Suprapubic skin (tissue), 4 donors: ENCODE measurements at regions not wholly inside any gene's neighbourhood (a gene's known extent, or its start where the extent isn't known, plus 50 kb on each side); places are given as distances from the start of the nearest gene placed in this dataset.

ENCODE experiments used
- DNase-seq, 2 donors: peaks; one replicate each; pipeline ENCODE4 v3.0.0-alpha.2; 2019; ENCODE audit warnings: low spot score in 2 of 2
- H3K27ac ChIP-seq: fragments of 200-600 bp; sonication (generic); one replicate; pipeline ENCODE4 v1.5.1; 2019
- H3K27me3 ChIP-seq: fragments of 200-600 bp; sonication (generic); one replicate; pipeline ENCODE4 v1.5.1; 2019
- H3K36me3 ChIP-seq: fragments of 200-600 bp; sonication (generic); one replicate; pipeline ENCODE4 v1.5.1; 2019
- H3K4me1 ChIP-seq: fragments of 200-600 bp; sonication (generic); one replicate; pipeline ENCODE4 v1.5.1; 2019
- H3K4me3 ChIP-seq: fragments of 200-600 bp; sonication (generic); one replicate; pipeline ENCODE4 v1.5.1; 2019; ENCODE audit warnings: mild to moderate bottlenecking
- H3K9me3 ChIP-seq: fragments of 200-600 bp; sonication (generic); one replicate; pipeline ENCODE4 v1.5.1; 2019
- CTCF ChIP-seq, 2 donors: fragments of 200-600 bp in 1 of 2; fragments of 450-650 bp in 1 of 2; sonication (generic) in 1 of 2; IDR thresholded peaks; one replicate each; pipeline ENCODE4 v1.5.1; 2016 to 2019; ENCODE audit warnings: antibody characterized with exemption in 2 of 2, mild to moderate bottlenecking in 1 of 2, moderate library complexity in 1 of 2
- EP300 ChIP-seq: sonication (generic); formaldehyde crosslinking; IDR thresholded peaks from one replicate; pipeline ENCODE4 v1.6.1; 2017; ENCODE audit warnings: antibody characterized with exemption
- POLR2A ChIP-seq, 2 donors: fragments of 450-650 bp; IDR thresholded peaks; one replicate each; pipeline ENCODE4 v1.6.1; 2017; ENCODE audit warnings: antibody characterized with exemption in 2 of 2, mild to moderate bottlenecking in 2 of 2, moderate library complexity in 2 of 2
- POLR2AphosphoS5 ChIP-seq, 3 donors: sonication (generic); formaldehyde crosslinking; IDR thresholded peaks; one replicate each; pipeline ENCODE4 v1.6.1; 2017; ENCODE audit warnings: antibody characterized with exemption in 3 of 3
- whole genome bisulfite sequencing: methylation state at CpG from one replicate; pipeline ENCODE4 v1.1.5; 2018; 5-methylcytosine and 5-hydroxymethylcytosine counted together

- Histone ChIP-seq H3K27ac (no peak overlapping the region), H3K9me3 (no peaks in the 10 kb centered on the region), H3K4me3 (no peak overlapping the region), H3K36me3 (no peaks in the 10 kb centered on the region), H3K4me1 (no peaks in the 10 kb centered on the region), H3K27me3 (peaks cover 7% of the 10 kb centered on the region)
- peak in 1 of 2 donors; percentile 72 for DNase-seq
- 39% methylated on average over 13 of the region's 14 CpGs for WGBS
- no peak for TF ChIP-seq POLR2A (IDR thresholded peaks at IDR 0.05)
- TF ChIP-seq EP300 = no peak
- TF ChIP-seq POLR2AphosphoS5 (IDR thresholded peaks at IDR 0.05) = no peak
- peak; percentile 58 to 69 for TF ChIP-seq CTCF (IDR thresholded peaks at IDR 0.05)
These were observed 493.4 kb downstream of the TNS3 start for GRCh38 chr7:47088329-47089067.

- Histone ChIP-seq H3K36me3 (no peaks in the 10 kb centered on the region), H3K27me3 (peaks cover 7% of the 10 kb centered on the region), H3K9me3 (no peaks in the 10 kb centered on the region), H3K27ac (no peak overlapping the region), H3K4me3 (no peak overlapping the region), H3K4me1 (no peaks in the 10 kb centered on the region)
- WGBS = 67% methylated on average over 2 of the region's 2 CpGs
- no peak for DNase-seq
- TF ChIP-seq CTCF (IDR thresholded peaks at IDR 0.05) (no peak), POLR2A (IDR thresholded peaks at IDR 0.05) (no peak), EP300 (no peak), POLR2AphosphoS5 (IDR thresholded peaks at IDR 0.05) (no peak)
These were observed 494.0 kb downstream of the TNS3 start for GRCh38 chr7:47087866-47088265.

GRCh38 chr7:47085491-47086275, 496.2 kb downstream of the TNS3 start:
- H3K9me3 ChIP-seq = no peaks in the 10 kb centered on the region
- no peaks in the 10 kb centered on the region for H3K4me1 ChIP-seq
- no peaks in the 10 kb centered on the region for H3K36me3 ChIP-seq
- TF ChIP-seq POLR2AphosphoS5 (IDR thresholded peaks at IDR 0.05) (no peak), EP300 (no peak), CTCF (IDR thresholded peaks at IDR 0.05) (no peak), POLR2A (IDR thresholded peaks at IDR 0.05) (no peak)
- peaks cover 7% of the 10 kb centered on the region for H3K27me3 ChIP-seq
- no peak overlapping the region for H3K27ac ChIP-seq
- no peak overlapping the region for H3K4me3 ChIP-seq
- no peak for DNase-seq
- 100% methylated on average over 1 of the region's 1 CpG for WGBS

GRCh38 chr7:47083476-47084250, 498.2 kb downstream of the TNS3 start:
- 93% methylated on average over 7 of the region's 7 CpGs for WGBS
- Histone ChIP-seq H3K27me3 (no peaks in the 10 kb centered on the region), H3K9me3 (no peaks in the 10 kb centered on the region), H3K27ac (no peak overlapping the region), H3K36me3 (no peaks in the 10 kb centered on the region), H3K4me3 (no peak overlapping the region), H3K4me1 (no peaks in the 10 kb centered on the region)
- TF ChIP-seq POLR2A (IDR thresholded peaks at IDR 0.05) (no peak), CTCF (IDR thresholded peaks at IDR 0.05) (no peak), POLR2AphosphoS5 (IDR thresholded peaks at IDR 0.05) (no peak), EP300 (no peak)
- DNase-seq = no peak
